A549 (cell line): ENCODE measurements at regions not wholly inside any gene's neighbourhood (a gene's known extent, or its start where the extent isn't known, plus 50 kb on each side); places are given as distances from the start of the nearest gene placed in this dataset.

Source experiments
- CTCF ChIP-seq: fragments of >200 bp; sonication (Bioruptor Twin); formaldehyde crosslinking; IDR thresholded peaks from 3 replicates; pipeline ENCODE4 v1.5.1; 2016
- MAFK ChIP-seq: fragments of 450-650 bp; IDR thresholded peaks from 2 replicates; pipeline ENCODE4 v1.6.1; 2014; ENCODE audit not compliant: partially characterized antibody
- PBX3 ChIP-seq: IDR thresholded peaks from 2 replicates; pipeline ENCODE4 v1.6.1; 2012
- POLR2A ChIP-seq: IDR thresholded peaks from 2 replicates; pipeline ENCODE4 v1.6.1; 2012; ENCODE audit warnings: mild to moderate bottlenecking, low read length
- POLR2AphosphoS2 ChIP-seq: conservative IDR thresholded peaks from 2 replicates; pipeline ENCODE4 v1.6.1; 2012; ENCODE audit warnings: low read length, improper control_type of control experiment, inconsistent platforms
- RARB ChIP-seq: fragments of 250-450 bp; sonication (Bioruptor Pico); IDR thresholded peaks from 2 replicates; pipeline ENCODE4 v1.8.0; 2021; ENCODE audit warnings: mild to moderate bottlenecking, moderate library complexity
- RCOR1 ChIP-seq: fragments of 150-350 bp; IDR thresholded peaks from 2 replicates; pipeline ENCODE4 v1.6.1; 2014; ENCODE audit warnings: antibody characterized with exemption, low read length, low read depth
- RFX5 ChIP-seq: fragments of 450-650 bp; IDR thresholded peaks from 2 replicates; pipeline ENCODE4 v1.7.1; 2014; ENCODE audit warnings: antibody characterized with exemption, mild to moderate bottlenecking, moderate library complexity

DNA sequence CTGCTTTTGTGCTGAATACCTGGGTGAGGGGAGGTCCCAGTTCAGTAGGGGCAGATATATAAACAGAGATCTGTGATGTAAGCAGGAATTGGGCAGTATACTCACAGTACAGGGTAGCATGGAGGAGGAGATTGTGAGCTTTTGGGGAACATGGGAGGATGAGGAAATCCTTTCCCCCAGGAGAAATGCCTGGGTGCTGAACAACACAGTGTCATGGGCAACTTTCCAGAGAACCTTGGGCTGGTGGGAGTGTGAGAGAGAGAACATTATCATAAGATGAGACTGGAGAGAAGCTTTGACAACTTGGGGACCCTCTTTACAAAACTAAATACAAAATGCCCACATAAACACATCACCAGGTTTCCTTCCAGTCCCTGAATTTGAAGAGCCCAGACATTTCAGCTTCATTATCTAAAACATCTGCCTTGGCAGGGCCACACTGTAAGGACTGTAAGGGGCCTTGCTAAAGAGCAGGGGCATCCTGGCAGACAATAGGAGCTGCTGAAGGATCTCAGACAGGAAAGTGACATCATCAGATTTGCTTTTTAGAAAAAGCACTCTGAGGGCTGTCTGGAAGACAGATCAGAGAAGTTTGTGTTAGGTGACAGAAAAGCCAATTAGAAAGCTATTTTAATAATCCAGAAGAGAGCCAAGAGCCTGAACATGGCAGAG, 105.1 kb upstream of the FOXN2 start:
- TF ChIP-seq RCOR1 (no peak), POLR2AphosphoS2 (no peak), RARB (CRISPR knock-in tag) (no peak), CTCF (no peak), MAFK (no peak), PBX3 (no peak), POLR2A (no peak), RFX5 (no peak)
